Tibial nerve (tissue), 4 donors: ENCODE measurements at regions not wholly inside any gene's neighbourhood (a gene's known extent, or its start where the extent isn't known, plus 50 kb on each side); places are given as distances from the start of the nearest gene placed in this dataset.

Source experiments
- DNase-seq, 2 donors: peaks; one replicate each; pipeline ENCODE4 v3.0.0-alpha.2; 2019; ENCODE audit warnings: low spot score in 2 of 2
- H3K27ac ChIP-seq, 4 donors: fragments of 200-600 bp; sonication (generic) in 3 of 4; one replicate each; pipeline ENCODE4 v1.5.1; 2017 to 2019; ENCODE audit warnings: mild to moderate bottlenecking in 1 of 4
- H3K27me3 ChIP-seq, 2 donors: fragments of 200-600 bp; sonication (generic) in 1 of 2; one replicate each; pipeline versions ENCODE4 v1.5.1 to v1.6.0; 2017 to 2019
- H3K36me3 ChIP-seq, 3 donors: fragments of 200-600 bp; sonication (generic); one replicate each; pipeline ENCODE4 v1.5.1; 2018 to 2019
- H3K4me1 ChIP-seq, 4 donors: fragments of 200-600 bp; sonication (generic) in 3 of 4; one replicate each; pipeline ENCODE4 v1.5.1; 2017 to 2019
- H3K4me3 ChIP-seq, 4 donors: fragments of 200-600 bp; sonication (generic) in 3 of 4; one replicate each; pipeline ENCODE4 v1.5.1; 2017 to 2019; ENCODE audit warnings: mild to moderate bottlenecking in 1 of 4, moderate library complexity in 1 of 4
- H3K9me3 ChIP-seq, 4 donors: fragments of 200-600 bp; sonication (generic) in 3 of 4; one replicate each; pipeline ENCODE4 v1.5.1; 2017 to 2019
- EP300 ChIP-seq, 2 donors: sonication (generic); formaldehyde crosslinking; IDR thresholded peaks; one replicate each; pipeline ENCODE4 v1.6.1; 2017; ENCODE audit warnings: antibody characterized with exemption in 2 of 2, mild to moderate bottlenecking in 1 of 2
- POLR2A ChIP-seq, 2 donors: fragments of 450-650 bp; IDR thresholded peaks; one replicate each; pipeline ENCODE4 v1.6.1; 2017; ENCODE audit warnings: antibody characterized with exemption in 2 of 2, mild to moderate bottlenecking in 2 of 2, moderate library complexity in 2 of 2
- WGBS, 2 donors: methylation state at CpG; one replicate each; pipeline ENCODE4 v1.1.5; 2018; 5-methylcytosine and 5-hydroxymethylcytosine counted together
- TF ChIP-seq, protein P1 (sequence below), 5 experiments: fragments of 200-600 bp in 3 of 5; fragments of 450-650 bp in 2 of 5; sonication (generic) in 3 of 5; IDR thresholded peaks; one replicate each; pipeline ENCODE4 v1.5.1; 2016 to 2019; ENCODE audit warnings: antibody characterized with exemption in 5 of 5, mild to moderate bottlenecking in 3 of 5, moderate library complexity in 2 of 5

GRCh38 chr16:65494609-65495008 is 372.7 kb upstream of the CDH11 start:
- Histone ChIP-seq H3K4me1 (no peaks in the 10 kb centered on the region), H3K9me3 (no peaks in the 10 kb centered on the region), H3K27ac (no peak overlapping the region), H3K27me3 (no peaks in the 10 kb centered on the region), H3K4me3 (no peak overlapping the region), H3K36me3 (no peaks in the 10 kb centered on the region)
- WGBS, 2 donors: 68 to 71% methylated on average over 1 of the region's 1 CpG
- no peak for TF ChIP-seq EP300 (IDR thresholded peaks at IDR 0.05)
- TF ChIP-seq POLR2A (IDR thresholded peaks at IDR 0.05): no peak
- TF ChIP-seq, protein P1, sequence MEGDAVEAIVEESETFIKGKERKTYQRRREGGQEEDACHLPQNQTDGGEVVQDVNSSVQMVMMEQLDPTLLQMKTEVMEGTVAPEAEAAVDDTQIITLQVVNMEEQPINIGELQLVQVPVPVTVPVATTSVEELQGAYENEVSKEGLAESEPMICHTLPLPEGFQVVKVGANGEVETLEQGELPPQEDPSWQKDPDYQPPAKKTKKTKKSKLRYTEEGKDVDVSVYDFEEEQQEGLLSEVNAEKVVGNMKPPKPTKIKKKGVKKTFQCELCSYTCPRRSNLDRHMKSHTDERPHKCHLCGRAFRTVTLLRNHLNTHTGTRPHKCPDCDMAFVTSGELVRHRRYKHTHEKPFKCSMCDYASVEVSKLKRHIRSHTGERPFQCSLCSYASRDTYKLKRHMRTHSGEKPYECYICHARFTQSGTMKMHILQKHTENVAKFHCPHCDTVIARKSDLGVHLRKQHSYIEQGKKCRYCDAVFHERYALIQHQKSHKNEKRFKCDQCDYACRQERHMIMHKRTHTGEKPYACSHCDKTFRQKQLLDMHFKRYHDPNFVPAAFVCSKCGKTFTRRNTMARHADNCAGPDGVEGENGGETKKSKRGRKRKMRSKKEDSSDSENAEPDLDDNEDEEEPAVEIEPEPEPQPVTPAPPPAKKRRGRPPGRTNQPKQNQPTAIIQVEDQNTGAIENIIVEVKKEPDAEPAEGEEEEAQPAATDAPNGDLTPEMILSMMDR (IDR thresholded peaks at IDR 0.05): no peak
- no peak for DNase-seq

DNA sequence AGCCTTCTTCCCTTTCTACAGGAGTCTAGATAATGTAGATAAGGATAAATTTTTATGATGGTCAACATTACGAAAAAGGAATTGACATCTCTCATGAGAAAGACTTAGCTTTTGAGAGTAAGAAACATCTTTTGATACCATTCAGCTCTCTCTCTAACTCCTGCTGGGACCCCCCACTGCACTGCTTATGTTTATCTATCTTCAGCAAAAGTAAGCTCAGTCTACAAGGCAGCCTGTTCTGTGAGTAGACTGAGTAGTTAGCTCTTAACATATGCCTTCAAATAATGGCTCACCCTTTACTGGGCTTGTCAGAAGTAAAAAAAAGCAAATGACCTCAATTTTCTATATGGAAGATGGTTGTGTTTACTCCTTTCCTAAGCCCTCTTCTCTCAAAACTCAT is 372.2 kb upstream of the CDH11 start:
- H3K27me3 ChIP-seq: no peaks in the 10 kb centered on the region
- WGBS, 2 donors: 90 to 97% methylated on average over 1 of the region's 1 CpG
- no peak overlapping the region for H3K27ac ChIP-seq
- H3K36me3 ChIP-seq: no peaks in the 10 kb centered on the region
- TF ChIP-seq, protein P1 (IDR thresholded peaks at IDR 0.05): no peak
- TF ChIP-seq POLR2A (IDR thresholded peaks at IDR 0.05): no peak
- TF ChIP-seq EP300 (IDR thresholded peaks at IDR 0.05): no peak
- no peaks in the 10 kb centered on the region for H3K4me1 ChIP-seq
- H3K9me3 ChIP-seq: no peaks in the 10 kb centered on the region
- no peak overlapping the region for H3K4me3 ChIP-seq
- DNase-seq: no peak

- TF ChIP-seq POLR2A (IDR thresholded peaks at IDR 0.05): no peak
- TF ChIP-seq EP300 (IDR thresholded peaks at IDR 0.05): no peak
- TF ChIP-seq, protein P1 (IDR thresholded peaks at IDR 0.05): no peak
- no peak for DNase-seq
- Histone ChIP-seq H3K4me3 (no peak overlapping the region), H3K36me3 (no peaks in the 10 kb centered on the region), H3K9me3 (no peaks in the 10 kb centered on the region), H3K4me1 (no peaks in the 10 kb centered on the region), H3K27ac (no peak overlapping the region), H3K27me3 (no peaks in the 10 kb centered on the region)
- 76 to 81% methylated on average over 4 of the region's 4 CpGs for WGBS, 2 donors
These were observed 368.4 kb upstream of the CDH11 start for GRCh38 chr16:65490286-65490685.

GRCh38 chr16:65489531-65490023 is 367.7 kb upstream of the CDH11 start:
- no peaks in the 10 kb centered on the region for H3K9me3 ChIP-seq
- WGBS, 2 donors: 75 to 79% methylated on average over 4 of the region's 4 CpGs
- no peak for DNase-seq
- H3K4me1 ChIP-seq: no peaks in the 10 kb centered on the region
- no peaks in the 10 kb centered on the region for H3K27me3 ChIP-seq
- H3K27ac ChIP-seq: no peak overlapping the region
- no peaks in the 10 kb centered on the region for H3K36me3 ChIP-seq
- TF ChIP-seq POLR2A (IDR thresholded peaks at IDR 0.05) (no peak), EP300 (IDR thresholded peaks at IDR 0.05) (no peak)
- TF ChIP-seq, protein P1 (IDR thresholded peaks at IDR 0.05): no peak
- no peak overlapping the region for H3K4me3 ChIP-seq

- 83 to 91% methylated on average over 5 of the region's 5 CpGs for WGBS, 2 donors
- DNase-seq: no peak
- Histone ChIP-seq H3K27me3 (no peaks in the 10 kb centered on the region), H3K36me3 (no peaks in the 10 kb centered on the region), H3K4me3 (no peak overlapping the region), H3K4me1 (no peaks in the 10 kb centered on the region), H3K27ac (no peak overlapping the region), H3K9me3 (no peaks in the 10 kb centered on the region)
- TF ChIP-seq, protein P1 (IDR thresholded peaks at IDR 0.05): no peak
- TF ChIP-seq POLR2A (IDR thresholded peaks at IDR 0.05): no peak
- TF ChIP-seq EP300 (IDR thresholded peaks at IDR 0.05): no peak
These were observed 365.4 kb upstream of the CDH11 start for GRCh38 chr16:65487231-65487630.
